ENCODE measurements at regions not wholly inside any gene's neighbourhood (a gene's known extent, or its start where the extent isn't known, plus 50 kb on each side); places are given as distances from the start of the nearest gene placed in this dataset.
A peak's percentile ranks its signal among the peaks of the same experiment; 100 is the strongest.

GRCh38 chr9:91042541-91042940, 240.9 kb downstream of the SYK start:
- DNase-seq, result no peak

- DNase-seq, result no peak
Observed at GRCh38 chr9:91043056-91043810, 241.6 kb downstream of the SYK start.

- no peak for DNase-seq
Observed at GRCh38 chr9:91043811-91044175, 242.2 kb downstream of the SYK start.

GRCh38 chr9:91044354-91044753, 242.7 kb downstream of the SYK start:
- DNase-seq, result no peak

- no peak for DNase-seq
Observed at GRCh38 chr9:91045041-91045440, 243.4 kb downstream of the SYK start.

- peak; percentile 59 for DNase-seq
Observed at GRCh38 chr9:91047529-91047928, 245.9 kb downstream of the SYK start.

- no peak for DNase-seq
Observed at GRCh38 chr9:91047993-91048607, 246.5 kb downstream of the SYK start.

GRCh38 chr9:91048749-91049148, 247.1 kb downstream of the SYK start:
- no peak for DNase-seq

GRCh38 chr9:91053824-91054223, 252.2 kb downstream of the SYK start:
- DNase-seq, result no peak

GRCh38 chr9:91055845-91056244, 254.2 kb downstream of the SYK start:
- DNase-seq, result no peak

- no peak for DNase-seq
Observed at GRCh38 chr9:91056486-91056885, 254.9 kb downstream of the SYK start.

- DNase-seq, result no peak
Observed at GRCh38 chr9:91056917-91057316, 255.3 kb downstream of the SYK start.

- no peak for DNase-seq
Observed at GRCh38 chr9:91059713-91060112, 258.1 kb downstream of the SYK start.

- DNase-seq, result no peak
Observed at GRCh38 chr9:91060520-91061343, 259.1 kb downstream of the SYK start.

- no peak for DNase-seq
Observed at GRCh38 chr9:91061506-91061905, 259.9 kb downstream of the SYK start.

GRCh38 chr9:91062281-91062680, 260.7 kb downstream of the SYK start:
- DNase-seq, result no peak

- no peak for DNase-seq
Observed at GRCh38 chr9:91063471-91063870, 261.9 kb downstream of the SYK start.

GRCh38 chr9:91065231-91066041, 263.8 kb downstream of the SYK start:
- DNase-seq, result no peak

GRCh38 chr9:91066042-91066415, 264.4 kb downstream of the SYK start:
- DNase-seq, result no peak

- DNase-seq, result no peak
Observed at GRCh38 chr9:91066856-91067255, 265.2 kb downstream of the SYK start.

- no peak for DNase-seq
Observed at GRCh38 chr9:91067306-91067860, 265.8 kb downstream of the SYK start.

GRCh38 chr9:91071184-91071990, 269.8 kb downstream of the SYK start:
- no peak for DNase-seq

Data from central memory CD4-positive, alpha-beta T cell (primary cell).